NB4 (cell line): ENCODE measurements at regions not wholly inside any gene's neighbourhood (a gene's known extent, or its start where the extent isn't known, plus 50 kb on each side); places are given as distances from the start of the nearest gene placed in this dataset.
A peak's percentile ranks its signal among the peaks of the same experiment; 100 is the strongest.

Experiments
- MYC ChIP-seq: IDR thresholded peaks from 2 replicates; pipeline ENCODE4 v1.6.1; 2011; ENCODE audit warnings: low read depth, low read length
- POLR2A ChIP-seq: IDR thresholded peaks from 2 replicates; pipeline ENCODE4 v1.6.1; 2011; ENCODE audit warnings: mild to moderate bottlenecking; ENCODE audit not compliant: insufficient read length; ENCODE audit errors: extremely low read depth
- TF ChIP-seq, protein P1 (sequence below): IDR thresholded peaks from one replicate; pipeline ENCODE4 v1.5.1; 2012; ENCODE audit warnings: low read depth, low read length

DNA sequence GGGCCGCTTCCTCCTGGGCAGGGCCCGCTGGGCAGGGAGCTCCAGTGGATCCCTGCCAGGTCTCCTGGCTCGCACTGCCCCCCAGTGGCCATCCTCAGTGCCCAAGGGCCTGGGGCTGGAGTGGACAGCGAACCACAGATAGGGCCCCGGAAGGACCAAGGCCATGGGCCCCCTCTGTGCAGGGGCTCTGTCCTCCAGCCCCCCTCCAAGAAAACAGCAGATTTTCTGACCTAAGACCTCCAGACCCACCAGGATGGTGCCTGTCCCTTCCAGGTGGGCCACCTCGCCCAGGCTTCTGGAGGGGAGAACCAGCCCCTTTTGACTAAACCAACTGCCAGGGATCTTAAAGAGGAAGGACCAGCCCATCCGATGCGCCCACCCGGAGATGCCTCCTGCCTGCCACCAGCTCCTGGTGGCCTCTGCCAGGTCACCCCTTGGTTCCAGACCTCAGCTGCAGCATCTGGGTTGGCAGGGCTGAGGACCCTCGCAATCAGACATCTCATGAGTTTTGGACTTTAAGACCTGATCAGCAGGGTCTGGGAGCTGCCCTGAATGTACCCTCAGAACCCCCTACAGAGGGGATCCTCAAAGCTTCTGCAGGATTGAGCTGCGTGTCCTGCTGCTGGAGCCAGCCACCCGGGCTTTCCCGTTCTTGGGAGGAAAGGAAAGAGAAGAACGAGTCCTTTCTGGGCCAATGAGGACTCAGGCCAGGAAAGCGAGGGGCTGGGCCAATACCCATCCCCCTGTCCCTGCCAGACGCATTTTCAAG, 325.8 kb upstream of the DIO3 start:
- TF ChIP-seq, protein P1, sequence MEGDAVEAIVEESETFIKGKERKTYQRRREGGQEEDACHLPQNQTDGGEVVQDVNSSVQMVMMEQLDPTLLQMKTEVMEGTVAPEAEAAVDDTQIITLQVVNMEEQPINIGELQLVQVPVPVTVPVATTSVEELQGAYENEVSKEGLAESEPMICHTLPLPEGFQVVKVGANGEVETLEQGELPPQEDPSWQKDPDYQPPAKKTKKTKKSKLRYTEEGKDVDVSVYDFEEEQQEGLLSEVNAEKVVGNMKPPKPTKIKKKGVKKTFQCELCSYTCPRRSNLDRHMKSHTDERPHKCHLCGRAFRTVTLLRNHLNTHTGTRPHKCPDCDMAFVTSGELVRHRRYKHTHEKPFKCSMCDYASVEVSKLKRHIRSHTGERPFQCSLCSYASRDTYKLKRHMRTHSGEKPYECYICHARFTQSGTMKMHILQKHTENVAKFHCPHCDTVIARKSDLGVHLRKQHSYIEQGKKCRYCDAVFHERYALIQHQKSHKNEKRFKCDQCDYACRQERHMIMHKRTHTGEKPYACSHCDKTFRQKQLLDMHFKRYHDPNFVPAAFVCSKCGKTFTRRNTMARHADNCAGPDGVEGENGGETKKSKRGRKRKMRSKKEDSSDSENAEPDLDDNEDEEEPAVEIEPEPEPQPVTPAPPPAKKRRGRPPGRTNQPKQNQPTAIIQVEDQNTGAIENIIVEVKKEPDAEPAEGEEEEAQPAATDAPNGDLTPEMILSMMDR, result peak; percentile 65
- TF ChIP-seq POLR2A (no peak), MYC (no peak)
